CD4-positive, alpha-beta memory T cell (primary cell): ENCODE measurements at regions not wholly inside any gene's neighbourhood (a gene's known extent, or its start where the extent isn't known, plus 50 kb on each side); places are given as distances from the start of the nearest gene placed in this dataset.

Experiments
- CTCF ChIA-PET: fragments of 350-600 bp; sonication (Branson Sonifier 250); formaldehyde crosslinking; loops from one replicate; lab custom pipeline; 2021; ENCODE audit warnings: inconsistent platforms; ENCODE audit not compliant: partially characterized antibody; lab: Charles Lee
- POLR2A ChIA-PET: fragments of 350-600 bp; sonication (Branson Sonifier 250); formaldehyde crosslinking; loops from one replicate; lab custom pipeline; 2021; ENCODE audit not compliant: partially characterized antibody; lab: Charles Lee
- DNase-seq, 5 donors: peaks; one replicate each; pipeline versions ENCODE4 v3.0.0 to v3.0.0-alpha.2; 2020 to 2022; ENCODE audit warnings: mixed read lengths in 1 of 5
- H3K27ac ChIP-seq: one replicate; pipeline ENCODE4 v1.7.0; 2013; ENCODE audit warnings: low read depth, low read length
- H3K27me3 ChIP-seq: 2 replicates; pipeline ENCODE4 v1.7.0; 2013; ENCODE audit warnings: mild to moderate bottlenecking, low read length, moderate library complexity; ENCODE audit not compliant: insufficient read depth
- H3K36me3 ChIP-seq: 2 replicates; pipeline ENCODE4 v1.7.0; 2013; ENCODE audit warnings: mild to moderate bottlenecking, low read length, moderate library complexity; ENCODE audit not compliant: insufficient read depth
- H3K4me1 ChIP-seq: 2 replicates; pipeline ENCODE4 v1.7.0; 2013; ENCODE audit warnings: mild to moderate bottlenecking, low read length, moderate library complexity; ENCODE audit not compliant: insufficient read depth
- H3K4me3 ChIP-seq, 2 donors: one replicate each; pipeline ENCODE4 v1.7.0; 2013; ENCODE audit warnings: low read length in 2 of 2, mild to moderate bottlenecking in 1 of 2
- H3K9me3 ChIP-seq, 2 donors: one replicate each; pipeline ENCODE4 v1.7.0; 2013; ENCODE audit warnings: low read length in 2 of 2, control low read depth in 1 of 2; ENCODE audit not compliant: control insufficient read depth in 1 of 2
- H3K27ac Mint-ChIP-seq, 7 donors: one replicate each; pipeline ENCODE4 v1.8.0; 2020 to 2021; ENCODE audit warnings: mixed read lengths in 7 of 7, mild to moderate bottlenecking in 6 of 7, inconsistent platforms in 3 of 7, moderate library complexity in 3 of 7
- H3K27me3 Mint-ChIP-seq, 2 donors: one replicate each; pipeline ENCODE4 v1.8.0; 2020 to 2021; ENCODE audit warnings: mixed read lengths in 2 of 2
- H3K36me3 Mint-ChIP-seq, 2 donors: one replicate each; pipeline ENCODE4 v1.8.0; 2020 to 2021; ENCODE audit warnings: mixed read lengths in 2 of 2, inconsistent platforms in 1 of 2, mild to moderate bottlenecking in 1 of 2
- H3K4me1 Mint-ChIP-seq, 4 donors: one replicate each; pipeline ENCODE4 v1.8.0; 2020 to 2021; ENCODE audit warnings: mixed read lengths in 4 of 4, mild to moderate bottlenecking in 1 of 4
- H3K4me3 Mint-ChIP-seq, 8 donors: one replicate each; pipeline ENCODE4 v1.8.0; 2020 to 2021; ENCODE audit warnings: mixed read lengths in 8 of 8, mild to moderate bottlenecking in 7 of 8, moderate library complexity in 6 of 8, inconsistent platforms in 3 of 8
- H3K9me3 Mint-ChIP-seq, 8 donors: one replicate each; pipeline ENCODE4 v1.8.0; 2020 to 2021; ENCODE audit warnings: mixed read lengths in 8 of 8, mild to moderate bottlenecking in 5 of 8, inconsistent platforms in 3 of 8, moderate library complexity in 1 of 8
- intact Hi-C: fragments of 100-400 bp; cut with micrococcal nuclease; formaldehyde crosslinking; loops from one replicate; pipeline ENCODE4 v1.15.1; 2023

- no peaks in the 10 kb centered on the region for H3K4me1 Mint-ChIP-seq
- intact Hi-C loops = no loop called here
- peaks cover 0 to 3% of the 10 kb centered on the region in 2 donors for H3K27me3 Mint-ChIP-seq
- no peaks in the 10 kb centered on the region for H3K36me3 Mint-ChIP-seq
- ChIA-PET CTCF (no interaction called here), POLR2A (no interaction called here)
- H3K4me3 Mint-ChIP-seq = no peak overlapping the region
- H3K4me1 ChIP-seq = no peaks in the 10 kb centered on the region
- no peaks in the 10 kb centered on the region for H3K27me3 ChIP-seq
- peaks cover 0 to 8% (median 0%) of the 10 kb centered on the region in 8 donors for H3K9me3 Mint-ChIP-seq
- no peaks in the 10 kb centered on the region for H3K36me3 ChIP-seq
- DNase-seq = no peak
- no peak overlapping the region for H3K27ac Mint-ChIP-seq
- H3K4me3 ChIP-seq = no peak overlapping the region
- no peaks in the 10 kb centered on the region for H3K9me3 ChIP-seq
- H3K27ac ChIP-seq = no peak overlapping the region
Observed at GRCh38 chr11:116099541-116099940, 595.3 kb upstream of the CADM1 start.

- Histone ChIP-seq H3K4me3 (no peak overlapping the region), H3K27me3 (no peaks in the 10 kb centered on the region), H3K4me1 (no peaks in the 10 kb centered on the region), H3K27ac (no peak overlapping the region), H3K36me3 (no peaks in the 10 kb centered on the region), H3K9me3 (no peaks in the 10 kb centered on the region)
- Mint-ChIP-seq H3K27ac (no peak overlapping the region), H3K36me3 (no peaks in the 10 kb centered on the region), H3K27me3 (peaks cover 0 to 3% of the 10 kb centered on the region in 2 donors), H3K9me3 (peaks cover 0 to 8% (median 0%) of the 10 kb centered on the region in 8 donors), H3K4me1 (no peaks in the 10 kb centered on the region), H3K4me3 (no peak overlapping the region)
- DNase-seq = no peak
- intact Hi-C loops = no loop called here
- POLR2A ChIA-PET = no interaction called here
- CTCF ChIA-PET = interaction anchor here (1.1 kb wide), 1 partner anchor 9 kb away, joined by 3 read pairs; no protein-coding TSS in a partner anchor
Observed at GRCh38 chr11:116096272-116096995, 592.2 kb upstream of the CADM1 start.

DNA sequence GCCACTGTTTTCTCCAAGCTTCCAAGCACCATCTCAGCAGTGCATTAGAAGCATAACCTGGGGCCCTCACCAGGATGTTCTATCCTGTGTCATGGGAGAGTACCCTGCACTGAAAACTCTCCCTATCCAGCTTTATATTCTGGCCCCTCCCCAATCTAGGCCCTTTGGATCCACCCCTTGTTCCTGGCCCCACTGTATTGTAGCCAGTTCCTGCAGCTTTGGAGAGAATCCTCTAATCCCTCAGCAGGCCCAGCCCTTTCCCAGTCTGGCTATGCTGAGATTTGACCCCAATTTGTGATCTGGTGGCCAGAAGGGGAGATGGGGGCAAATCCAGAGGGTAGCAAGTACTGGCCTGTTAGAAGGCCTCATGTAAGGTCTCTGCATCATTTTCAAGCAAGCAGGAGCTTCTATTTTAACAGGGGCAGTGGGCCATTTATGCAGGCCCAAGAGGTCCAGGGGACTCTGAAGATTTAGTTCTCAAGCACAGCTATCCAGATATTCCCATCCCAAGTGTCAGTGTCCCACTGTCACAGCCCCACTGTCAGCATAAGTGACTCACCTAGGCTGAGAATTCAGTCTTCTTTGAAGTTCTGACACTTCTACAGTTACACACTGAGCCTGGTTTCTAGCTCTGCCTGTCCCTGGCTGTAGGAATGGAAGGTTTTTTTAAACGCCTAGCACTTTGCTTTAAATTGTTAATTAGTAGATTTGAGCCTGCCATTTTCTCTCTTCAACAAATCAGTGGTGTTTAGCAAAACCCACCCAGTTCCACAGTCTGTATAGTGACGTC lies 589.5 kb upstream of the CADM1 start:
- no peak overlapping the region for H3K4me3 ChIP-seq
- no peaks in the 10 kb centered on the region for H3K27me3 ChIP-seq
- CTCF ChIA-PET = no interaction called here
- intact Hi-C loops = no loop called here
- H3K27ac ChIP-seq = no peak overlapping the region
- H3K36me3 ChIP-seq = no peaks in the 10 kb centered on the region
- no peaks in the 10 kb centered on the region for H3K4me1 ChIP-seq
- Mint-ChIP-seq H3K4me1 (no peaks in the 10 kb centered on the region), H3K4me3 (no peak overlapping the region), H3K36me3 (no peaks in the 10 kb centered on the region), H3K27me3 (peaks cover 0 to 3% of the 10 kb centered on the region in 2 donors), H3K9me3 (peaks cover 0 to 8% (median 0%) of the 10 kb centered on the region in 8 donors), H3K27ac (no peak overlapping the region)
- POLR2A ChIA-PET = no interaction called here
- DNase-seq = no peak
- no peaks in the 10 kb centered on the region for H3K9me3 ChIP-seq

- Mint-ChIP-seq H3K36me3 (no peaks in the 10 kb centered on the region), H3K4me1 (no peaks in the 10 kb centered on the region), H3K27me3 (peaks cover 0 to 5% of the 10 kb centered on the region in 2 donors), H3K4me3 (no peak overlapping the region), H3K27ac (no peak overlapping the region), H3K9me3 (peaks cover 0 to 8% (median 0%) of the 10 kb centered on the region in 8 donors)
- Histone ChIP-seq H3K4me1 (no peaks in the 10 kb centered on the region), H3K9me3 (no peaks in the 10 kb centered on the region), H3K27ac (no peak overlapping the region), H3K4me3 (no peak overlapping the region), H3K36me3 (no peaks in the 10 kb centered on the region), H3K27me3 (no peaks in the 10 kb centered on the region)
- intact Hi-C loops = no loop called here
- DNase-seq = no peak
- ChIA-PET POLR2A (no interaction called here), CTCF (interaction anchor here (0.7 kb wide), 1 partner anchor 32 kb away, joined by 3 read pairs; no protein-coding TSS in a partner anchor)
Observed at GRCh38 chr11:116093065-116093464, 588.9 kb upstream of the CADM1 start.

DNA sequence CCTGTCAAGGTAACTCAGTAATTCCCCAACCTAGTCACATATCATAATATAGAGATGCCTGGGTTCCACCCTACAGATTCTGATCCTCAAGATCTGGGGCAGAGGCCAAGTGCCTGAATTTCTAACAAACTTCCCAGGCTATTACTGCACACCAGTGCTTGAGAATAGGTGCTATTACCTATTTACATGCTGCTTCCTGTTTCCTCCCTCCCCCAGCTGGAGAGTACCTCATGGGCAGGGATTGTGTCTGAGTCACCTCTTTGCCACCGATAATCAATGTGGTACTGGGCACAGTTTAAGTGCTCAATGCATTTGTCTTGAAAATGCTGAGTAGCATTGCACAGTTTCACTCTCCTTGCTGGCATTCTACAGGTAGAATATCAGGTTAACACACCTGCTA lies 582.2 kb upstream of the CADM1 start:
- Mint-ChIP-seq H3K27ac (no peak overlapping the region), H3K4me3 (no peak overlapping the region)
- intact Hi-C loops = no loop called here

DNA sequence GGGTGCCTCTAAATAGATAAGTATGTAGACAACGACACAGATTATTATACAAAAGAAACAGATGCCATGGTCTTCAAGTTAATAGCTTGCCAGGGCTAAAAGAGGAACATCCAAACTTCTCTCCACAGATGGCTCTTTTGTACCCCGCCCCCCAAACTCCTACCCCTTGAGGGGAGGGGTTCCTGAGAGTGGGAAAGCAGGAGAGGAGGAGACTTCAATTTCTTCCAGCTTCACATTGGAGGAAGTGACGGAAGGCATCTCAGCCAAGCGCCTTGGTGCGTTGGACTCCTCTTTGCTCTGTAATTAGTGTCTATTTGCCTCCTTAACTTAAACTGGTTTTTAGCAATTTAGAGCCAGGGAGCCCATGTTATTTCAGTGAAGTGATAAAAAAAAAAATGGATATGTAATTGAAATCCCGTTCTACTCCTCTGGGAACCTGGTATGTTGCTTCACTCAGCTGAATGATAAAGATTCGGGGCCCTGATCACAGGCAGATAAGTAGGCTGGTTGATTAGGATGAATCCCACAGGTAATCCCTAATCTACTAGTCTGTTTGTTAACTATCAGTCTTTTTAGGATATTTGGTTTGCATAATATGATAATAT lies 580.9 kb upstream of the CADM1 start:
- ChIA-PET CTCF (no interaction called here), POLR2A (no interaction called here)
- H3K4me3 Mint-ChIP-seq = no peak overlapping the region
- Histone ChIP-seq H3K4me1 (no peaks in the 10 kb centered on the region), H3K27me3 (no peaks in the 10 kb centered on the region), H3K27ac (no peak overlapping the region), H3K9me3 (no peaks in the 10 kb centered on the region), H3K36me3 (no peaks in the 10 kb centered on the region), H3K4me3 (no peak overlapping the region)
- no peak for DNase-seq
- no peak overlapping the region for H3K27ac Mint-ChIP-seq
- peaks cover 3 to 6% of the 10 kb centered on the region in 2 donors for H3K27me3 Mint-ChIP-seq
- no peaks in the 10 kb centered on the region for H3K4me1 Mint-ChIP-seq
- peaks cover 0 to 9% (median 2%) of the 10 kb centered on the region in 8 donors for H3K9me3 Mint-ChIP-seq
- intact Hi-C loops = no loop called here
- H3K36me3 Mint-ChIP-seq = no peaks in the 10 kb centered on the region

More for the DNA sequence above, 582.2 kb upstream of the CADM1 start:
- no peak for DNase-seq
- H3K4me1 Mint-ChIP-seq = no peaks in the 10 kb centered on the region
- ChIA-PET POLR2A (no interaction called here), CTCF (no interaction called here)
- Histone ChIP-seq H3K4me1 (no peaks in the 10 kb centered on the region), H3K36me3 (no peaks in the 10 kb centered on the region), H3K9me3 (no peaks in the 10 kb centered on the region), H3K27ac (no peak overlapping the region), H3K27me3 (no peaks in the 10 kb centered on the region), H3K4me3 (no peak overlapping the region)
- H3K36me3 Mint-ChIP-seq = no peaks in the 10 kb centered on the region
- H3K27me3 Mint-ChIP-seq = peaks cover 3 to 6% of the 10 kb centered on the region in 2 donors
- H3K9me3 Mint-ChIP-seq = peaks cover 0 to 5% (median 0%) of the 10 kb centered on the region in 8 donors

DNA sequence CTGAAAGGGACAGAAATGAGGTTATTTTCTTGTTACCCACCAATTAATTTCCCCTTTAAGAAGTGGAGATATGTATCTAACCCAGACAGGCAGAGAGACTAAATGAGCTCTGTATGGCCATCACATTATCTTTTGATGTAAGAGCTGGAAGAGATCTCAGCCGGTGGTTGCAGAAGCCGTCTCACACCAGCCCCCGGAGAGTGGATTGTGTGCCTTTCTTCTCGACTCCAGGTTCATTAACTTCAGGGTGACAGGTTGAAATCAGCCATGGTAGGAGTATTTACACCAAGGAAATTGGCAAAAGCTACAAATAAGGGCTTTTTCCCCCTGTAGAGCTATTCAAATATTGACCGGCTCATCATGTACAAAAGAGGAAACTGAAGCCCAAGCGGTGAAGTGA lies 580.3 kb upstream of the CADM1 start:
- H3K27ac Mint-ChIP-seq = no peak overlapping the region
- Histone ChIP-seq H3K4me1 (no peaks in the 10 kb centered on the region), H3K4me3 (no peak overlapping the region), H3K27me3 (no peaks in the 10 kb centered on the region), H3K36me3 (no peaks in the 10 kb centered on the region), H3K9me3 (no peaks in the 10 kb centered on the region), H3K27ac (no peak overlapping the region)
- H3K36me3 Mint-ChIP-seq = no peaks in the 10 kb centered on the region
- intact Hi-C loops = no loop called here
- H3K27me3 Mint-ChIP-seq = peaks cover 3 to 6% of the 10 kb centered on the region in 2 donors
- no peaks in the 10 kb centered on the region for H3K4me1 Mint-ChIP-seq
- DNase-seq = no peak
- ChIA-PET CTCF (no interaction called here), POLR2A (no interaction called here)
- H3K4me3 Mint-ChIP-seq = no peak overlapping the region
- peaks cover 0 to 15% (median 3%) of the 10 kb centered on the region in 8 donors for H3K9me3 Mint-ChIP-seq
